Stimulated activated CD4-positive, alpha-beta T cell treated with anti-CD3 and anti-CD28 coated beads, TNF-alpha, amount 100 ng/mL, for 24 hours (primary cell): ENCODE measurements at regions not wholly inside any gene's neighbourhood (a gene's known extent, or its start where the extent isn't known, plus 50 kb on each side); places are given as distances from the start of the nearest gene placed in this dataset.

Experiments
- DNase-seq, 3 experiments: peaks; one replicate each; pipeline ENCODE4 v3.0.0-alpha.2; 2020; ENCODE audit warnings: low read depth in 3 of 3

GRCh38 chr13:88085036-88085435 lies 413.9 kb downstream of the SLITRK5 start:
- no peak for DNase-seq

DNA sequence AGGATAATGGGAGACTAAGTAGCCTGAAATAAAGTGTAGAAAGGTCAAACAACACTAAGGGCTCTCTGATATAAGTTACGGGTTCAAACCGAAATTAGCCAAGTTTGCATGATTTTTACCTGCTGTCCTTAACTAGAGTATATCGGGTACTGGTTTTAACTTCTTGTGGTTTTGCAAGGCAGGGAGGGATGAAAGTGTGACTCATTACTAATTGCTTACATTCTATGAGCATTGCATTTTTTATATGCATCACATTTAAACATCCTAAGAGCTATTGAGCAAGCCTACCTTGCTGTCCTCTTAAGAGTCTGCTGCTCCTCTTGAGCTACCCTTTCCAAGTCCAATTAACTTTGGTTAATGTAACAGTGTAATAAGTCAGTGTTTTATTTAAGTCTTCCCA lies 415.4 kb downstream of the SLITRK5 start:
- no peak for DNase-seq

- DNase-seq, result no peak
Measured at GRCh38 chr13:88097541-88097940, 426.4 kb downstream of the SLITRK5 start.

DNA sequence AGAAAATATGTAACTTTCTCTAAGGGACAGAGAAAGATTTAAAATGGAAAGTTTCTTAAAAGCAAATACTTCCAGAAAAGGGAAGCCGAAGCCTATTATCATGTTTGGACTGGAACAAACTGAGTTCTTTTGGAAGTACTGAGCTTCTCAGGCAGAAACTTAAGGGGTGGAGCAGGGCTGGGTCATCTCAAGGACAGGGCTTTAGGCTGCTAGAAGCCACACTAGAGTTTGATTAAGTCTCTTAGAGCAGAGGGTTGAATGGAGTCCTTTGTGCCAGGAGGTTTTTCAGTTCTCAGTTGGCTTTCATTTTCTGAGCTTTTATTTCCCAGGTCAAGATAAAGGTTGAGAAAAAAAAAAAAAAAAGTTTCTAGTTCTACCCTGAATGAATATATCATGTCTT lies 432.7 kb downstream of the SLITRK5 start:
- DNase-seq, result no peak

DNA sequence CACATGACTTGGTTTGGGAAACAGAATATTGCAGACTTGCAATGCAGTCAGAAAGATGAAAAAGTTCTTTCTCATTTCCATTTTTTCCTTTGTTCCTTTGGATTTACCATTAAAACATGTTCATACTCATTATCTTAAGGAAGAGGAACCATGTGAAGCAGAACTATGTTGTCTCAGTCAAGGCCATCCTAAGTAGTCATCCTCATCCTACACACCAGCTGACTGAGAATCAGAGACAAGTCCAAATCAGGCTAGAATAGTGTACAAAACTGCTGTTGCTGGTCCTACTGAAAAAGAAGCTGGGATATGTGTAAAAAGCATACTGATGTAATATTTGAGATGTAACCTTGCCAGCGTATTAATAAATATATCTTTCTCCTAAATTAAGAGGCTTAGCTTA lies 433.4 kb downstream of the SLITRK5 start:
- no peak for DNase-seq

DNA sequence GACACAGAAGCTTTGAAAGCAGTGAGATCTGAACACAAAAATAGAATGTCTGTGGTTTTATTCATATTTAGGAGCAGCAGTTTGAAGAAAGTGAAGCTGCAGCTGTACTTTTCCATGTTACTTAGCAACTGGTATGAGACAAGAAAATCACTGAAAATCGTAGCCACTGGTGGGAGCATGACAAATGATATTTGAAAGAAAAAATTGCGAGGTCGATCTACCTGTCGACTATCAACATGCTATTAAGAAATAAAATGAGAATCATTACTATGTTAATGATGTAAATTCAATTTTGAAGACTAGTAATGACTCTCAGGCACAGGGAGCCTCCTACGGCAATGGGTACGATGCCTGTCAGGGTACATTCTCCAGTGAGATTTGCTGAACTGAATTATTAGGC lies 436.4 kb downstream of the SLITRK5 start:
- no peak for DNase-seq

GRCh38 chr13:88112526-88112925 lies 441.4 kb downstream of the SLITRK5 start:
- DNase-seq, result no peak

DNA sequence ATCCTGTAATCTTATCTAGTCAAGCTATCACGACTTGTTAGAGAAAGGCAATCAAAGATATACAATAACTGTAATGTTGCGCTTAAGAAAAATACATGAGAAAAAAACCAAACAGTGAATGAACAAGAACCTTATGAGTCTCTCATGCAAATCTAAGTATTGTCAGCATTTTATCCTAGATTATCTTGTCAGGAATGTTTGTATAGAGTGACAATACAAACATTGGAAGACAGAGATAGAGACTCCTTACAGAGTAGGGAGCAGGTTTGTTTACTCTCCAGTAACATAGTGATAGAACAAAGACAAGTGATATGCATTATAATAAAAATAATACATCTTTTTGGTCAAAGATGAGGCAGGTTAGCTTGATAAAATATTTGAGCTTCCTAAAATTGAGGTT lies 444.8 kb downstream of the SLITRK5 start:
- no peak for DNase-seq

- no peak for DNase-seq
Measured at GRCh38 chr13:88118952-88119351, 447.8 kb downstream of the SLITRK5 start.

- no peak for DNase-seq
Measured at GRCh38 chr13:88124142-88124541, 453.0 kb downstream of the SLITRK5 start.

- no peak for DNase-seq
Measured at GRCh38 chr13:88125055-88125454, 453.9 kb downstream of the SLITRK5 start.

- no peak for DNase-seq
Measured at GRCh38 chr13:88136098-88136790, 465.1 kb downstream of the SLITRK5 start.

DNA sequence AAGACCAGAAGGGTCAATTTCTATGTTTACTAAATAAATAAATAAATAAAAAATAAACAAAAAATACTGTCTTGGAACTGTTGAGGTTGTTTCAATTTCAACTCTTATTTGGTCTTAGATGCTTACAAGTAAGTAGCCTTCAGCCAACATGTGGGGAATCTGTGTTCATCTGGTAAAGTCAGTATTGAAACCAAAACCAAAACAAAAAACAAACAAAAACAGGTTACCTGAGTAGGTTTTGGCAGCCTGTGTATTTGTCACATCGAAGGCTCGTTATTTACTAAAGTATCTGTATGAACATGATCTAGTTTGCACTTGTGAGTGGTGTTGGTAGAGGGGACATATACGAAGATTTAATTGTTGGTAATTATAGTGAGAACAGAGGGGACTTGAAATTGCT lies 471.5 kb downstream of the SLITRK5 start:
- no peak for DNase-seq

DNA sequence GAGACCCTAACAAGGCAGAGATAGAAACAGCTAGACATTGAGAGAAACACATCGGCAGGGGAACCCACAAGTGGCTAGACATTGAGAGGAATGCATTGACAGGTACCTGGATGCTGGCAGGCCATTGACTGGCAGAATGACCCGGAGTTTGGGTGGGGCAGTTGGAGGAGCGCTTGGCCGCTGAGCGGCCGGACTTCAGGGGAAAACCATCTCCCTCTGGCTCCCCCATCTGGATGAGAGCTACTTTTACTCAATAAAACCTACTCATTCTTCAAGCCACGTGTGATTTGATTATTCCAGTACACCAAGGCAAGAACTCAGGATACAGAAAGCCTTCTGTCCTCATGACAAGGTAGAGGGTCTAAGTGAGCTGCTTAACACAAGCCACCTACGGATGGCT lies 473.4 kb downstream of the SLITRK5 start:
- no peak for DNase-seq

GRCh38 chr13:88153353-88153752 lies 482.2 kb downstream of the SLITRK5 start:
- no peak for DNase-seq

DNA sequence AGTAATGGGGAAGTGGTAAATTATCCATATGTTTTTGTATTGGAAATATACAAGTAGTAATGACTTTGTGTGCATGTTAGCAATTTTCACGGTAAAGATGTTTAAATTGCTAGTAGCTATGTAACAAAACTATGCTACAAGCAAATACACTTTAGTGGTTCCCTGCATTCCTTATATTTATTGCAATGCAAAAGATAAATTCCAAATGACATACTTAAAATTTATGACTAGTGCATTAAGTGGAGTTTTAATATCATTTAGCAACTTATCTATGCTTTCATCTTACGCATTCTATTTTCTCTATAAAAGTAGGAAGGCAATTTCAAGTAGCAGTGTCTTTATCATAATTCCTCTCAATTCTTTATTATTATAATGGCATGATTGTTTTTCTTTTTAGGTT lies 482.8 kb downstream of the SLITRK5 start:
- DNase-seq, result no peak

DNA sequence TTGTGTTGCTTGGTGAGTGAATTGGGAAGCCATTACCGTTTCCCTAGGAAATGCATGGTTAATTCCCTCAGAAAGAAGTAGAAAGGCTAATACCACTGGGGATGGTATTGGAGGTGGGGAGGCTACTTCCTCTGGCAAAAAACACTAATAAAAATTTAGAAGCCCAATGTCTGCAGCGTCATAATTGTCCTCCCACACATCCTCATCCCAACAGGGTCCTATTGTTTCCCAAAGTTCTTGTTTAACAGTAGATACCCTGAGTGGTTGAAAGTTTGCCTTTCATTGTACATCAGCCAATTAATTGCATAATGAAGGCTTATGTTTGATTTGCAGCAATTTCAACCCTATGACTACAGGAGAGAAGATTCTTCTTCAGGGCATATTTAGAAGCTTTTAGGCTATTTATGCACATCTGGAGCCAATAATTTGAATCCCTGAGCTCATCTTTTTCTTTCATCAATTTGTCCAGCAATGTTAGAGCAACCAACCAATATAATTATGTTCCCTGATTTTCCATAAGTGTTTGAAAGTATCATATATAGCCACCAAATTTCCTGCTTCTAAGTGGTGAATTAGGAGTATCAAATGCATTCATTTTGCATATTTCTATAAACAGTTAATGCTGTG lies 491.0 kb downstream of the SLITRK5 start:
- DNase-seq, result no peak

DNA sequence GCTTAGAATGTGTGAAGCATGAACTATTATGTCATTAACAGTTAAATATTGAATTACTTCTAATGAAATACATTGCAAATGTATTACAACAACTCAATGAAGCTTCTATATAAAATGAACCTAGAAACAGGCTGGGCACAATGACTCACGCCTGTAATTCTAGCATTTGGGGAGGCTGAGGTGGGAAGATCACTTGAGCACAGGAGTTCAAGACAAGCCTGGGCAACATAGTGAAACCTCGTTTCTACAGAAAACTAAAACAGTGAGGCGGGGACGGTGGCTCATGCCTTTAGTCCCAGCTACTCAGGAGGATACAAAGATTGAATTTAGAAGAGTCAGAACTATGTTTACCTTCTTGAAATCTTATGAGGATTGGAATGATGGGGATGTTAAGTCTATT lies 505.1 kb downstream of the SLITRK5 start:
- no peak for DNase-seq

GRCh38 chr13:88183440-88183839 lies 512.3 kb downstream of the SLITRK5 start:
- DNase-seq, result no peak

- DNase-seq, result no peak
Measured at GRCh38 chr13:88188986-88189385, 517.8 kb downstream of the SLITRK5 start.

DNA sequence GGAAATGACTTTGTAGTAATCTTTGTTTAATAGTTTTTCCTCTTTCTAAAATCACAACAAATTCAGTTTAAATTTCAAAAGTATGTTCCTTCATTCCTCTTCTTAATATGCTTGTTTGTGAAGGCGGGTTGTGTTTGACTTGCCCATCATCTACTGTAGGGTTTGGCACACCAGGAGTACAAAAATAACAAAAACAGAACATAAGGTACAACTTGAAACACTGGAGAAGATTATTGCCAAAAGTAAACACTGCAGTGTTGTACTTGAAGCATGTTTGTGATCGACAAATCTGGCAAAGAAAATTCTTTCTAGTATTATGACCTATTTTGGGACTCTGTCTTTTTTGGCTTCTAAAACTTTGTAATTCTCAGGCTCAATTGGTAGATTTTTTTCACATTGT lies 518.6 kb downstream of the SLITRK5 start:
- DNase-seq, result no peak

GRCh38 chr13:88196106-88196505 lies 524.9 kb downstream of the SLITRK5 start:
- no peak for DNase-seq

DNA sequence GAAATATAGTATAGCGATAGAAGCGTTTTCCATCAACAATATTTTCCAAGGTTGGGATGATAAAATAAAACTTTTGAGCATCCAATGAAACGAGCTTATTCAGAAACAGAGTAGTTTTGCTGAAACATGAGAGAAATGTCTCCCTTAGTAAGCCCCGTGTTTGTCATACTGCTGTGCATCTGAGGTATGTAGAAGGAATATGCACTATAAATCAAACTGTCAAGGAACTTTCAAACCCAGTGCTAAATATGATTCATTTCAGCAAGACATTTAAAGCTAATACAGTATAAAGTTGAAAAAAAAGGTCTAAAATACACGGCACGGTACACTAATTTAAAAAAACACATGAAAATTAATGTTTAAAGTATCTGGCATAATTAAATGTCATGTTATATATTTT lies 546.2 kb downstream of the SLITRK5 start:
- no peak for DNase-seq

DNA sequence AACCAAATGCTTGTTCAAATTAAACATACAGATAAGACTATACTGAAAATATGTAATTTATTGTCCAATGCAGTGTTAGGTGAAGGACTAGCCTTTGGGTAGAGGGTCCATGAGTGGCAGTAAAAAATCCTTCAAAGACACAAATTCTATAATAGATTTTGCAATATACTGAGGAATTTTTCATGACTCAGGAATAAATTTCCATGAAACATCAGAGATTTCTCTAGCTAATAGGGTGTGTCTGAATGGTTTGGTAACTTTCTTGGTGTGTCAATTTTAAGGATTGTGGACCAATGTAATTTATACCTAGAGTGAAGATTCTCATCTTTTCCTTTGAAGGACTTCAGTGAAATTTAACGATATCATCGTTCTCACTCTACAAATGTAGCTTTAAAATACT lies 546.7 kb downstream of the SLITRK5 start:
- no peak for DNase-seq
